H1 (cell line): ENCODE measurements at regions not wholly inside any gene's neighbourhood (a gene's known extent, or its start where the extent isn't known, plus 50 kb on each side); places are given as distances from the start of the nearest gene placed in this dataset.

Experiments
- CTCF ChIA-PET: fragments of 300-600 bp; sonication (Branson Sonifier 250); formaldehyde crosslinking; loops from one replicate; lab custom pipeline; 2021; ENCODE audit not compliant: partially characterized antibody; lab: Charles Lee
- POLR2A ChIA-PET: fragments of 300-600 bp; sonication (Branson Sonifier 250); formaldehyde crosslinking; loops from one replicate; lab custom pipeline; 2021; ENCODE audit warnings: inconsistent platforms; ENCODE audit not compliant: partially characterized antibody; lab: Charles Lee
- DNase-seq, 2 experiments: peaks; one replicate each; pipeline versions ENCODE4 v3.0.0 to v3.0.0-alpha.2; 2010 to 2022; ENCODE audit warnings: low spot score in 2 of 2, low read depth in 1 of 2, mixed read lengths in 1 of 2
- FAIRE-seq: peaks from 2 replicates; lab custom pipeline; 2011; peaks lifted over from hg19 to GRCh38; lab: Jason Lieb, UNC
- H2AFZ ChIP-seq: 2 replicates; pipeline ENCODE4 v1.8.1; 2012; ENCODE audit warnings: low read length, inconsistent platforms
- H2AK5ac ChIP-seq: 2 replicates; pipeline ENCODE4 v1.6.1; 2013; ENCODE audit warnings: low read depth, low read length
- H2BK120ac ChIP-seq: replicated peaks from 2 replicates; pipeline ENCODE3; 2013; ENCODE audit warnings: low read depth, low read length, inconsistent platforms
- H2BK12ac ChIP-seq: 2 replicates; pipeline ENCODE4 v1.6.1; 2013; ENCODE audit warnings: low read depth, low read length
- H2BK15ac ChIP-seq: 2 replicates; pipeline ENCODE4 v1.6.1; 2013; ENCODE audit warnings: low read length
- H2BK20ac ChIP-seq: 2 replicates; pipeline ENCODE4 v1.6.1; 2013; ENCODE audit warnings: low read length
- H2BK5ac ChIP-seq: 2 replicates; pipeline ENCODE4 v1.6.1; 2013; ENCODE audit warnings: low read depth, low read length
- H3K14ac ChIP-seq: 2 replicates; pipeline ENCODE4 v1.6.1; 2013; ENCODE audit warnings: inconsistent platforms; ENCODE audit not compliant: insufficient read length
- H3K18ac ChIP-seq: 2 replicates; pipeline ENCODE4 v1.6.1; 2013; ENCODE audit warnings: low read length; ENCODE audit errors: extremely low read depth
- H3K23ac ChIP-seq: 2 replicates; pipeline ENCODE4 v1.6.1; 2013; ENCODE audit warnings: inconsistent platforms; ENCODE audit not compliant: insufficient read length
- H3K23me2 ChIP-seq: 2 replicates; pipeline ENCODE4 v1.6.1; 2013; ENCODE audit warnings: low read depth, low read length
- H3K27ac ChIP-seq: 2 replicates; pipeline ENCODE4 v1.6.1; 2011; ENCODE audit warnings: low read depth, low read length, inconsistent platforms
- H3K27me3 ChIP-seq, 4 experiments: replicated peaks in 1 of 4; 1 replicate in 1 of 4; 2 replicates in 3 of 4; pipeline versions ENCODE4 v1.6.1 to v1.8.1; 2011 to 2013; ENCODE audit warnings: low read length in 3 of 4, mild to moderate bottlenecking in 3 of 4, inconsistent platforms in 2 of 4, mixed read lengths in 2 of 4, moderate library complexity in 1 of 4; ENCODE audit not compliant: control insufficient read depth in 3 of 4, insufficient read depth in 3 of 4; ENCODE audit errors: extremely low read depth in 1 of 4
- H3K36me3 ChIP-seq, 4 experiments: 2 replicates each; pipeline versions ENCODE4 v1.6.1 to v1.8.1; 2011 to 2013; ENCODE audit warnings: mild to moderate bottlenecking in 4 of 4, low read length in 3 of 4, moderate library complexity in 2 of 4, control low read depth in 1 of 4, inconsistent platforms in 1 of 4; ENCODE audit not compliant: insufficient read depth in 4 of 4, control insufficient read depth in 2 of 4
- H3K4ac ChIP-seq: replicated peaks from 2 replicates; pipeline ENCODE3; 2013; ENCODE audit warnings: low read length, low read depth, mixed read lengths, inconsistent platforms; ENCODE audit not compliant: insufficient read length
- H3K4me1 ChIP-seq, 4 experiments: replicated peaks in 1 of 4; 1 replicate in 1 of 4; 2 replicates in 3 of 4; pipeline versions ENCODE4 v1.6.1 to v1.8.1; 2011 to 2013; ENCODE audit warnings: low read length in 3 of 4, inconsistent platforms in 2 of 4, mixed read lengths in 1 of 4; ENCODE audit not compliant: insufficient read depth in 4 of 4, control insufficient read depth in 3 of 4
- H3K4me2 ChIP-seq, 2 experiments: 2 replicates each; pipeline versions ENCODE4 v1.6.1 to v1.8.1; 2011 to 2013; ENCODE audit warnings: low read depth in 2 of 2, low read length in 2 of 2, control low read depth in 1 of 2, inconsistent platforms in 1 of 2, mild to moderate bottlenecking in 1 of 2; ENCODE audit not compliant: insufficient read depth in 1 of 2
- H3K4me3 ChIP-seq, 4 experiments: fragments of 200-600, 300-600 bp in 1 of 4; sonication (generic), shearing (Covaris generic), sonication (Bioruptor Twin) in 1 of 4; 2 replicates each; pipeline versions ENCODE4 v1.5.1 to v1.8.1; 2011 to 2016; ENCODE audit warnings: low read length in 4 of 4, low read depth in 3 of 4, control low read depth in 2 of 4, inconsistent platforms in 2 of 4, mild to moderate bottlenecking in 2 of 4, mixed read lengths in 1 of 4, moderate library complexity in 1 of 4; ENCODE audit not compliant: insufficient read depth in 2 of 4; ENCODE audit errors: extremely low read depth in 1 of 4
- H3K56ac ChIP-seq: replicated peaks from 2 replicates; pipeline ENCODE3; 2013; ENCODE audit warnings: low read depth, mild to moderate bottlenecking, mixed read lengths, low read length, inconsistent platforms; ENCODE audit not compliant: insufficient read length
- H3K79me1 ChIP-seq: 2 replicates; pipeline ENCODE4 v1.6.1; 2013; ENCODE audit warnings: low read depth, low read length, control low read depth
- H3K79me2 ChIP-seq, 2 experiments: 2 replicates each; pipeline versions ENCODE4 v1.6.1 to v1.8.1; 2012 to 2013; ENCODE audit warnings: low read length in 2 of 2, mild to moderate bottlenecking in 2 of 2, inconsistent platforms in 1 of 2; ENCODE audit not compliant: insufficient read depth in 2 of 2, control insufficient read depth in 1 of 2
- H3K9ac ChIP-seq, 4 experiments: replicated peaks in 1 of 4; 1 replicate in 1 of 4; 2 replicates in 3 of 4; pipeline versions ENCODE4 v1.6.1 to v1.8.1; 2011 to 2013; ENCODE audit warnings: low read depth in 3 of 4, low read length in 3 of 4, control low read depth in 2 of 4, mild to moderate bottlenecking in 2 of 4, moderate library complexity in 2 of 4, inconsistent platforms in 1 of 4; ENCODE audit errors: extremely low read depth in 1 of 4
- H3K9me3 ChIP-seq, 2 experiments: 2 replicates each; pipeline versions ENCODE4 v1.6.1 to v1.8.1; 2012 to 2013; ENCODE audit warnings: mild to moderate bottlenecking in 2 of 2, moderate library complexity in 2 of 2, control low read depth in 1 of 2, inconsistent platforms in 1 of 2, low read depth in 1 of 2, low read length in 1 of 2, mixed read lengths in 1 of 2; ENCODE audit not compliant: insufficient read depth in 2 of 2
- H4K20me1 ChIP-seq, 2 experiments: replicated peaks in 1 of 2; 2 replicates each; pipeline versions ENCODE3 to v1.8.1; 2011 to 2013; ENCODE audit warnings: inconsistent platforms in 2 of 2, low read length in 2 of 2, mild to moderate bottlenecking in 1 of 2; ENCODE audit not compliant: insufficient read depth in 2 of 2, control insufficient read depth in 1 of 2
- H4K5ac ChIP-seq: 2 replicates; pipeline ENCODE4 v1.6.1; 2013; ENCODE audit warnings: low read length, low read depth, mixed read lengths, inconsistent platforms; ENCODE audit not compliant: insufficient read length
- H4K8ac ChIP-seq: 2 replicates; pipeline ENCODE4 v1.8.0; 2013; ENCODE audit warnings: mild to moderate bottlenecking, moderate library complexity, low read length, inconsistent platforms; ENCODE audit not compliant: insufficient read depth; ENCODE audit errors: extremely low read depth
- H4K91ac ChIP-seq: replicated peaks from 2 replicates; pipeline ENCODE3; 2013; ENCODE audit warnings: low read length, mixed read lengths, inconsistent platforms; ENCODE audit not compliant: insufficient read length
- CHD1 ChIP-seq: IDR thresholded peaks from 2 replicates; pipeline ENCODE4 v1.6.1; 2012; ENCODE audit warnings: low read depth, low read length, improper control_type of control experiment
- CREB1 ChIP-seq: IDR thresholded peaks from 2 replicates; pipeline ENCODE4 v1.6.1; 2012; ENCODE audit warnings: inconsistent platforms
- CTBP2 ChIP-seq: IDR thresholded peaks from 2 replicates; pipeline ENCODE4 v1.7.0; 2011; ENCODE audit warnings: borderline replicate concordance, mild to moderate bottlenecking, moderate library complexity, mixed read lengths, low read length; ENCODE audit not compliant: insufficient read depth, insufficient read length
- GABPA ChIP-seq: IDR thresholded peaks from 2 replicates; pipeline ENCODE4 v1.6.1; 2011; ENCODE audit warnings: mild to moderate bottlenecking, low read length, moderate library complexity, borderline replicate concordance; ENCODE audit not compliant: insufficient read depth
- WGBS, 2 experiments: shearing (Covaris generic) in 1 of 2; methylation state at CpG; one replicate each; pipeline versions ENCODE4 v1.1.6 to v1.1.7; 2013 to 2015; ENCODE audit warnings: low lambda C conversion rate in 2 of 2, mixed read lengths in 2 of 2, inconsistent platforms in 1 of 2, low coverage in 1 of 2, missing lambda C conversion rate in 1 of 2; ENCODE audit not compliant: insufficient replicate concordance in 2 of 2, insufficient coverage in 1 of 2, insufficient read length in 1 of 2; ENCODE audit errors: extremely low coverage in 1 of 2, missing lambda C conversion rate in 1 of 2; 5-methylcytosine and 5-hydroxymethylcytosine counted together
- TF ChIP-seq, protein P1 (sequence below): IDR thresholded peaks from 2 replicates; pipeline ENCODE4 v1.6.1; 2012; ENCODE audit warnings: inconsistent platforms
- TF ChIP-seq, protein P2 (sequence below): IDR thresholded peaks from 2 replicates; pipeline ENCODE4 v1.6.1; 2011; ENCODE audit warnings: low read depth, mild to moderate bottlenecking, low read length; ENCODE audit not compliant: insufficient read depth

DNA sequence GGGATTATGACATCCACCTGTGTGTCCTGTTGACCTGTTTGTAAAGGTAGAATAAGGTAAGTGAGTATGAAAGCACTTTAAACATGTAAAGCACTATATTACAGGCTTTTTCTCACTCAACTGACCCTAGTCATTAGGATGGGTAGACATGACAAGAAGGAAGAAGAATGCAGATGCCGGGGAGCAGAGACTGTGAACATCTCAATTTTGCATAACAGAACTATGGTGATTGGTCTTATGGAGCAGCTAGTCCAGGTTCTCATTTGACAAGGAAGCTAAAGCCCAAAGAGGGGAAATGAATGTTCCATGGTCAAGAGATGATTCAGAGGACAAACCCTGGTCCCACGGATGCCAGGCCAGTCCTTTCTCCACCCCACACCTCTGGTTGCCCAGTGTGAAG is 200.1 kb upstream of the BCL6 start:
- H3K23me2 ChIP-seq, result no peaks in the 10 kb centered on the region
- no peak overlapping the region for H3K27ac ChIP-seq
- no peak overlapping the region for H2BK20ac ChIP-seq
- H3K27me3 ChIP-seq, result no peaks in the 10 kb centered on the region
- H4K5ac ChIP-seq, result no peak overlapping the region
- H2AFZ ChIP-seq, result no peak overlapping the region
- POLR2A ChIA-PET, result no interaction called here
- no peak overlapping the region for H3K4me3 ChIP-seq
- no peaks in the 10 kb centered on the region for H4K20me1 ChIP-seq
- no peaks in the 10 kb centered on the region for H3K79me2 ChIP-seq
- H3K14ac ChIP-seq, result no peak overlapping the region
- no peak for DNase-seq
- H3K9ac ChIP-seq, result no peak overlapping the region
- CTCF ChIA-PET, result interaction anchor here (1.0 to 1.7 kb wide), 8 partner anchors 11 to 1203 kb away, joined by 3 to 6 read pairs (median 4); no protein-coding TSS in a partner anchor
- no peak overlapping the region for H2BK15ac ChIP-seq
- no peak overlapping the region for H4K8ac ChIP-seq
- H2BK5ac ChIP-seq, result no peak overlapping the region
- peaks cover 0 to 5% (median 2%) of the 10 kb centered on the region in 4 experiments; a peak in 4 of 7 replicates for H3K4me1 ChIP-seq
- no peak overlapping the region for H3K23ac ChIP-seq
- H3K79me1 ChIP-seq, result no peaks in the 10 kb centered on the region
- no peak overlapping the region for H3K18ac ChIP-seq
- H2BK12ac ChIP-seq, result no peak overlapping the region
- TF ChIP-seq CTBP2 (no peak), CHD1 (no peak), GABPA (no peak), CREB1 (no peak)
- TF ChIP-seq, protein P1, sequence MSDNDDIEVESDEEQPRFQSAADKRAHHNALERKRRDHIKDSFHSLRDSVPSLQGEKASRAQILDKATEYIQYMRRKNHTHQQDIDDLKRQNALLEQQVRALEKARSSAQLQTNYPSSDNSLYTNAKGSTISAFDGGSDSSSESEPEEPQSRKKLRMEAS, result no peak
- TF ChIP-seq, protein P2, sequence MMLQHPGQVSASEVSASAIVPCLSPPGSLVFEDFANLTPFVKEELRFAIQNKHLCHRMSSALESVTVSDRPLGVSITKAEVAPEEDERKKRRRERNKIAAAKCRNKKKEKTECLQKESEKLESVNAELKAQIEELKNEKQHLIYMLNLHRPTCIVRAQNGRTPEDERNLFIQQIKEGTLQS, result no peak
- TF ChIP-seq, all 59 proteins: peak for 0
- Histone ChIP-seq H3K4me2 (no peak overlapping the region), H3K9me3 (no peaks in the 10 kb centered on the region), H3K4ac (no peak overlapping the region), H2BK120ac (no peak overlapping the region), H3K36me3 (no peaks in the 10 kb centered on the region), H4K91ac (no peak overlapping the region), H2AK5ac (no peak overlapping the region), H3K56ac (no peak overlapping the region)
- 92% methylated on average over 2 of the region's 2 CpGs; no CpG with 5 or more reads in 1 of the 2 experiments for WGBS, 2 experiments
- FAIRE-seq, result no peak
